H9 (cell line): ENCODE measurements at regions not wholly inside any gene's neighbourhood (a gene's known extent, or its start where the extent isn't known, plus 50 kb on each side); places are given as distances from the start of the nearest gene placed in this dataset.

Source experiments
- DNase-seq: peaks from one replicate; pipeline ENCODE4 v3.0.0-alpha.2; 2017
- H2AFZ ChIP-seq: one replicate; pipeline ENCODE4 v1.6.1; 2013; ENCODE audit warnings: mild to moderate bottlenecking, low read length, control low read depth, moderate library complexity
- H2AK5ac ChIP-seq: 2 replicates; pipeline ENCODE4 v1.6.1; 2013; ENCODE audit warnings: low read length, control low read depth, mixed read lengths; ENCODE audit not compliant: insufficient read length
- H2BK120ac ChIP-seq: one replicate; pipeline ENCODE4 v1.6.1; 2013; ENCODE audit warnings: low read depth, mild to moderate bottlenecking, low read length, control low read depth, inconsistent platforms; ENCODE audit not compliant: poor library complexity, severe bottlenecking
- H2BK12ac ChIP-seq: 2 replicates; pipeline ENCODE4 v1.6.1; 2013; ENCODE audit warnings: low read length, control low read depth, mixed read lengths, low read depth; ENCODE audit not compliant: insufficient read length
- H2BK15ac ChIP-seq: 2 replicates; pipeline ENCODE4 v1.6.1; 2013; ENCODE audit warnings: low read depth, low read length, control low read depth
- H2BK20ac ChIP-seq: one replicate; pipeline ENCODE4 v1.6.1; 2013; ENCODE audit warnings: low read depth, mild to moderate bottlenecking, low read length, control low read depth, inconsistent platforms; ENCODE audit not compliant: poor library complexity, severe bottlenecking
- H2BK5ac ChIP-seq: 2 replicates; pipeline ENCODE4 v1.6.1; 2013; ENCODE audit warnings: low read length, control low read depth, mixed read lengths; ENCODE audit not compliant: insufficient read length
- H3K14ac ChIP-seq: 2 replicates; pipeline ENCODE4 v1.6.1; 2013; ENCODE audit warnings: low read length, control low read depth; ENCODE audit not compliant: insufficient read depth
- H3K18ac ChIP-seq: 2 replicates; pipeline ENCODE4 v1.6.1; 2013; ENCODE audit warnings: low read depth, mild to moderate bottlenecking, mixed read lengths, low read length, control low read depth; ENCODE audit not compliant: insufficient read length
- H3K23ac ChIP-seq: 2 replicates; pipeline ENCODE4 v1.6.1; 2013; ENCODE audit warnings: low read length, control low read depth, mixed read lengths, low read depth; ENCODE audit not compliant: insufficient read length
- H3K23me2 ChIP-seq: 2 replicates; pipeline ENCODE4 v1.6.1; 2013; ENCODE audit warnings: low read depth, mild to moderate bottlenecking, mixed read lengths, low read length, control low read depth; ENCODE audit not compliant: insufficient read length, poor library complexity, severe bottlenecking
- H3K27ac ChIP-seq: 2 replicates; pipeline ENCODE4 v1.5.1; 2013; ENCODE audit warnings: low read length, control low read depth, mixed read lengths, low read depth; ENCODE audit not compliant: insufficient read length
- H3K27me3 ChIP-seq: 2 replicates; pipeline ENCODE4 v1.6.1; 2013; ENCODE audit warnings: low read length, control low read depth, inconsistent platforms; ENCODE audit not compliant: insufficient read depth
- H3K4ac ChIP-seq: 2 replicates; pipeline ENCODE4 v1.6.1; 2013; ENCODE audit warnings: low read depth, mild to moderate bottlenecking, control low read depth, inconsistent platforms, low read length, moderate library complexity
- H3K4me1 ChIP-seq: 2 replicates; pipeline ENCODE4 v1.6.1; 2013; ENCODE audit warnings: low read length, control low read depth, inconsistent platforms; ENCODE audit not compliant: insufficient read depth
- H3K4me2 ChIP-seq: 2 replicates; pipeline ENCODE4 v1.6.1; 2013; ENCODE audit warnings: low read length, control low read depth, mixed read lengths; ENCODE audit not compliant: insufficient read length, insufficient read depth
- H3K56ac ChIP-seq: 2 replicates; pipeline ENCODE4 v1.6.1; 2013; ENCODE audit warnings: low read depth, mild to moderate bottlenecking, mixed read lengths, low read length, control low read depth; ENCODE audit not compliant: insufficient read length
- H3K79me1 ChIP-seq: 2 replicates; pipeline ENCODE4 v1.6.1; 2013; ENCODE audit warnings: low read depth, mild to moderate bottlenecking, moderate library complexity, low read length, control low read depth, inconsistent platforms; ENCODE audit not compliant: insufficient read depth, poor library complexity, severe bottlenecking
- H3K79me2 ChIP-seq: 2 replicates; pipeline ENCODE4 v1.6.1; 2013; ENCODE audit warnings: low read length, control low read depth, inconsistent platforms; ENCODE audit not compliant: insufficient read depth
- H3K9ac ChIP-seq: 2 replicates; pipeline ENCODE4 v1.6.1; 2013; ENCODE audit warnings: low read length, control low read depth, mixed read lengths; ENCODE audit not compliant: insufficient read length; ENCODE audit errors: extremely low read depth
- H3K9me3 ChIP-seq: one replicate; pipeline ENCODE4 v1.6.1; 2013; ENCODE audit warnings: low read depth, low read length, inconsistent platforms; ENCODE audit not compliant: control insufficient read depth
- H3T11ph ChIP-seq: one replicate; pipeline ENCODE4 v1.6.1; 2013; ENCODE audit warnings: mild to moderate bottlenecking, low read length, control low read depth, inconsistent platforms
- H4K20me1 ChIP-seq: one replicate; pipeline ENCODE4 v1.6.1; 2013; ENCODE audit not compliant: control insufficient read depth, insufficient read length, insufficient read depth
- H4K5ac ChIP-seq: 2 replicates; pipeline ENCODE4 v1.6.1; 2013; ENCODE audit warnings: low read depth, mild to moderate bottlenecking, mixed read lengths, low read length, control low read depth; ENCODE audit not compliant: insufficient read length
- H4K8ac ChIP-seq: replicated peaks from 2 replicates; pipeline ENCODE4 v1.6.1; 2013; ENCODE audit warnings: low read length, control low read depth, mixed read lengths, low read depth; ENCODE audit not compliant: insufficient read length
- H4K91ac ChIP-seq: 2 replicates; pipeline ENCODE4 v1.6.1; 2013; ENCODE audit warnings: low read depth, mild to moderate bottlenecking, moderate library complexity, mixed read lengths, low read length, control low read depth; ENCODE audit not compliant: insufficient read length
- H3K27ac Mint-ChIP-seq, 3 experiments: 2 replicates in 2 of 3; 3 replicates in 1 of 3; pipeline ENCODE4 v1.8.0; 2020 to 2021; ENCODE audit warnings: mixed read lengths in 3 of 3, mild to moderate bottlenecking in 1 of 3, moderate library complexity in 1 of 3
- H3K27me3 Mint-ChIP-seq: 2 replicates; pipeline ENCODE4 v1.8.0; 2021; ENCODE audit warnings: low read depth, mild to moderate bottlenecking, moderate library complexity, mixed read lengths
- H3K36me3 Mint-ChIP-seq, 3 experiments: 2 replicates in 2 of 3; 3 replicates in 1 of 3; pipeline ENCODE4 v1.8.0; 2020 to 2021; ENCODE audit warnings: low read depth in 3 of 3, mixed read lengths in 3 of 3; ENCODE audit not compliant: insufficient read depth in 1 of 3
- H3K4me1 Mint-ChIP-seq, 2 experiments: 2 replicates each; pipeline ENCODE4 v1.8.0; 2020; ENCODE audit warnings: mixed read lengths in 2 of 2
- H3K4me3 Mint-ChIP-seq, 2 experiments: 2 replicates in 1 of 2; 3 replicates in 1 of 2; pipeline ENCODE4 v1.8.0; 2020 to 2021; ENCODE audit warnings: mild to moderate bottlenecking in 2 of 2, mixed read lengths in 2 of 2, moderate library complexity in 1 of 2
- H3K9me3 Mint-ChIP-seq, 2 experiments: 2 replicates in 1 of 2; 3 replicates in 1 of 2; pipeline ENCODE4 v1.8.0; 2020; ENCODE audit warnings: mild to moderate bottlenecking in 2 of 2, mixed read lengths in 2 of 2, moderate library complexity in 1 of 2
- WGBS: extraction: QIAGEN DNeasy Blood & Tissue Kit; methylation state at CpG from one replicate; pipeline ENCODE4 v1.1.7; 2013; ENCODE audit warnings: missing lambda C conversion rate, low lambda C conversion rate, mixed read lengths; ENCODE audit not compliant: insufficient read length; ENCODE audit errors: extremely low coverage; 5-methylcytosine and 5-hydroxymethylcytosine counted together
- TF ChIP-seq, protein P1 (sequence below): fragments of 200-600 bp; sonication (generic); conservative IDR thresholded peaks from 3 replicates; pipeline ENCODE4 v1.8.0; 2021; ENCODE audit warnings: antibody characterized with exemption, mild to moderate bottlenecking

DNA sequence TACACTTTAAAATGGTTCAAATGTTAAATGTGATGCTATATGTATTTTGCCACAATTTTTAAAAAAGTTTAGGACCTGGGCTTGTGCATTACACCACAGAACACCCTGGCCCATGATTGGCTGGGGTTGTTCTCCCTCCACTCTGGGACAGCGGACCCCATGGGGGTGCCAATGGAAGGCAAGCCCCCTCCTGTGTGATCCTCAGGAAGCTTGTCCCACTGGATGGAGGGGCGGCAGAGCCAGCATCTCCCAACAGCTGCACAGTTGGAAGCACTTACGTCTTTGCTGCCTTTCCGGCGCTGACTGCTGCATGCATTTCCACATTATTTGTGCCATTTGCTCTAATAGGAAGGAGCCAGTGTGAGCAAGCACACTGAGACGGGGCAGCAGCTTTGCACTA, 196.5 kb downstream of the SHANK2 start:
- H3K9ac ChIP-seq = no peak overlapping the region
- no peak overlapping the region for H2BK12ac ChIP-seq
- no peaks in the 10 kb centered on the region for H3K4me1 ChIP-seq
- no peaks in the 10 kb centered on the region; the same call in 1 of the 2 replicates for H3K27me3 ChIP-seq
- no peaks in the 10 kb centered on the region for H3K9me3 ChIP-seq
- H3K23ac ChIP-seq = no peak overlapping the region
- Mint-ChIP-seq H3K4me1 (no peaks in the 10 kb centered on the region), H3K27me3 (no peaks in the 10 kb centered on the region), H3K27ac (no peak overlapping the region; a peak in 1 of 7 replicates), H3K4me3 (no peak overlapping the region), H3K9me3 (no peaks in the 10 kb centered on the region), H3K36me3 (peaks cover 11 to 12% (median 11%) of the 10 kb centered on the region in 3 experiments; a peak in 6 of 7 replicates)
- H2BK20ac ChIP-seq = no peak overlapping the region
- H4K20me1 ChIP-seq = no peaks in the 10 kb centered on the region
- H2AFZ ChIP-seq = no peak overlapping the region
- no peak overlapping the region for H3K14ac ChIP-seq
- no peak overlapping the region for H3K4ac ChIP-seq
- H2BK5ac ChIP-seq = no peak overlapping the region
- no peak overlapping the region for H3K56ac ChIP-seq
- no peak overlapping the region for H3K27ac ChIP-seq
- no peak overlapping the region for H3T11ph ChIP-seq
- H4K91ac ChIP-seq = no peak overlapping the region
- H4K8ac ChIP-seq = no peak overlapping the region
- DNase-seq = no peak
- H3K23me2 ChIP-seq = no peaks in the 10 kb centered on the region
- no peak overlapping the region for H2BK15ac ChIP-seq
- H3K79me2 ChIP-seq = no peaks in the 10 kb centered on the region
- WGBS = no CpG with 5 or more reads among the region's 6 CpGs
- TF ChIP-seq, protein P1, sequence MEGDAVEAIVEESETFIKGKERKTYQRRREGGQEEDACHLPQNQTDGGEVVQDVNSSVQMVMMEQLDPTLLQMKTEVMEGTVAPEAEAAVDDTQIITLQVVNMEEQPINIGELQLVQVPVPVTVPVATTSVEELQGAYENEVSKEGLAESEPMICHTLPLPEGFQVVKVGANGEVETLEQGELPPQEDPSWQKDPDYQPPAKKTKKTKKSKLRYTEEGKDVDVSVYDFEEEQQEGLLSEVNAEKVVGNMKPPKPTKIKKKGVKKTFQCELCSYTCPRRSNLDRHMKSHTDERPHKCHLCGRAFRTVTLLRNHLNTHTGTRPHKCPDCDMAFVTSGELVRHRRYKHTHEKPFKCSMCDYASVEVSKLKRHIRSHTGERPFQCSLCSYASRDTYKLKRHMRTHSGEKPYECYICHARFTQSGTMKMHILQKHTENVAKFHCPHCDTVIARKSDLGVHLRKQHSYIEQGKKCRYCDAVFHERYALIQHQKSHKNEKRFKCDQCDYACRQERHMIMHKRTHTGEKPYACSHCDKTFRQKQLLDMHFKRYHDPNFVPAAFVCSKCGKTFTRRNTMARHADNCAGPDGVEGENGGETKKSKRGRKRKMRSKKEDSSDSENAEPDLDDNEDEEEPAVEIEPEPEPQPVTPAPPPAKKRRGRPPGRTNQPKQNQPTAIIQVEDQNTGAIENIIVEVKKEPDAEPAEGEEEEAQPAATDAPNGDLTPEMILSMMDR = no peak
- H4K5ac ChIP-seq = no peak overlapping the region
- H3K18ac ChIP-seq = no peak overlapping the region
- no peak overlapping the region for H2BK120ac ChIP-seq
- H2AK5ac ChIP-seq = no peak overlapping the region
- no peaks in the 10 kb centered on the region for H3K79me1 ChIP-seq
- H3K4me2 ChIP-seq = no peak overlapping the region
